Caco-2 (cell line): ENCODE measurements at regions not wholly inside any gene's neighbourhood (a gene's known extent, or its start where the extent isn't known, plus 50 kb on each side); places are given as distances from the start of the nearest gene placed in this dataset.

Experiments used
- BruUV-seq: library from RNA; stranded (reverse); fragments of 400-500 nt; replicated peaks from 2 replicates; lab custom pipeline; 2021; lab: Mats Ljungman, UMichigan
- CTCF ChIA-PET: fragments of 300-600 bp; sonication (Branson Sonifier 250); formaldehyde crosslinking; loops from one replicate; lab custom pipeline; 2022; ENCODE audit warnings: antibody characterized with exemption; lab: Charles Lee
- POLR2A ChIA-PET: fragments of 300-600 bp; sonication (Branson Sonifier 250); formaldehyde crosslinking; loops from one replicate; lab custom pipeline; 2022; ENCODE audit warnings: antibody characterized with exemption; lab: Charles Lee
- DNase-seq, 2 experiments: peaks; one replicate each; pipeline versions ENCODE4 v3.0.0 to v3.0.0-alpha.2; 2020 to 2022
- H3K27me3 ChIP-seq: replicated peaks from 2 replicates; pipeline ENCODE4 v1.6.0; 2011; ENCODE audit warnings: low read length; ENCODE audit not compliant: control insufficient read depth, insufficient read depth
- H3K36me3 ChIP-seq: 2 replicates; pipeline ENCODE4 v1.5.1; 2011; ENCODE audit warnings: low read length; ENCODE audit not compliant: control insufficient read depth, insufficient read depth
- H3K4me1 ChIP-seq: fragments of 250-450 bp; sonication (Bioruptor Pico); 2 replicates; pipeline ENCODE4 v1.5.1; 2020; ENCODE audit warnings: mild to moderate bottlenecking
- H3K4me3 ChIP-seq: 2 replicates; pipeline ENCODE4 v1.5.1; 2011; ENCODE audit warnings: low read depth, mild to moderate bottlenecking, control low read depth, low read length
- H3K9me3 ChIP-seq: fragments of 250-450 bp; sonication (Bioruptor Pico); 2 replicates; pipeline ENCODE4 v1.5.1; 2020; ENCODE audit warnings: mild to moderate bottlenecking, moderate library complexity
- H3K27ac Mint-ChIP-seq: one replicate; pipeline ENCODE4 v1.8.0; 2022; ENCODE audit warnings: mixed read lengths; ENCODE audit not compliant: unreplicated experiment
- H3K27me3 Mint-ChIP-seq: one replicate; pipeline ENCODE4 v1.8.0; 2022; ENCODE audit warnings: mixed read lengths; ENCODE audit not compliant: insufficient read depth, unreplicated experiment
- H3K36me3 Mint-ChIP-seq: one replicate; pipeline ENCODE4 v1.8.0; 2022; ENCODE audit warnings: mild to moderate bottlenecking, mixed read lengths; ENCODE audit not compliant: insufficient read depth, unreplicated experiment
- H3K4me1 Mint-ChIP-seq: one replicate; pipeline ENCODE4 v1.8.0; 2022; ENCODE audit warnings: low read depth, mixed read lengths; ENCODE audit not compliant: unreplicated experiment
- H3K4me3 Mint-ChIP-seq: one replicate; pipeline ENCODE4 v1.8.0; 2022; ENCODE audit warnings: mild to moderate bottlenecking, moderate library complexity, mixed read lengths; ENCODE audit not compliant: unreplicated experiment
- H3K9me3 Mint-ChIP-seq: one replicate; pipeline ENCODE4 v1.8.0; 2022; ENCODE audit warnings: mixed read lengths; ENCODE audit not compliant: unreplicated experiment
- intact Hi-C: fragments of 100-400 bp; cut with micrococcal nuclease; formaldehyde crosslinking; loops from one replicate; pipeline ENCODE4 v1.10.0; 2022; ENCODE audit not compliant: unreplicated experiment
- TF ChIP-seq, protein P1 (sequence below), 2 experiments: fragments of 200-600 bp in 1 of 2; IDR thresholded peaks; 1 replicate in 1 of 2; 2 replicates in 1 of 2; pipeline versions ENCODE4 v1.5.1 to v1.8.0; 2011 to 2022; ENCODE audit warnings: antibody characterized with exemption in 1 of 2, control low read depth in 1 of 2, inconsistent platforms in 1 of 2, low read depth in 1 of 2, low read length in 1 of 2, mild to moderate bottlenecking in 1 of 2, moderate library complexity in 1 of 2; ENCODE audit not compliant: insufficient read depth in 1 of 2, severe bottlenecking in 1 of 2, unreplicated experiment in 1 of 2

DNA sequence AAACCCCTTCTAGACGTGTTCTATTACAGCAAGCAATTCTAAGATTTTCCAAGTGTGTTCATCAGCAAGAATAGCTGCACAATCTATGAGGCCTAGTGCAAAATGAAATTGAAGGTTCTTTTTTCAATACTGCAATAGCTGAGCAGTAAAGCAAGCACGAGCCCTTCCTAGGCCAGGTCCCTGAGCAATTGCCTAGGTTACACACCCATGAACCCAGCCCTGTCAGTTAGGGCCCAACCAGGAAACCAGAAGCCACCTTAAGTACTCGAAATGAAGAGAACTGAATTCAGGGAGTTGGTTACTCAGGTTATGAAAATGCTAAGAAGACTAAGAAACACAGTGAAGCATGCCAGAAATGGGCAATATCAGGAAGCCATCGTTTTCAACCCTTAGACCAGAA lies 52.0 kb upstream of the VWC2 start:
- ChIA-PET POLR2A (no interaction called here), CTCF (no interaction called here)
- Histone ChIP-seq H3K9me3 (no peaks in the 10 kb centered on the region), H3K4me1 (no peaks in the 10 kb centered on the region), H3K4me3 (no peak overlapping the region), H3K36me3 (no peaks in the 10 kb centered on the region), H3K27me3 (no peaks in the 10 kb centered on the region)
- H3K36me3 Mint-ChIP-seq = no peaks in the 10 kb centered on the region
- H3K9me3 Mint-ChIP-seq = no peaks in the 10 kb centered on the region
- peaks cover 9% of the 10 kb centered on the region for H3K27me3 Mint-ChIP-seq
- H3K27ac Mint-ChIP-seq = no peak overlapping the region
- no peaks in the 10 kb centered on the region for H3K4me1 Mint-ChIP-seq
- no peak for DNase-seq
- no TSS peak for BruUV-seq
- TF ChIP-seq, protein P1, sequence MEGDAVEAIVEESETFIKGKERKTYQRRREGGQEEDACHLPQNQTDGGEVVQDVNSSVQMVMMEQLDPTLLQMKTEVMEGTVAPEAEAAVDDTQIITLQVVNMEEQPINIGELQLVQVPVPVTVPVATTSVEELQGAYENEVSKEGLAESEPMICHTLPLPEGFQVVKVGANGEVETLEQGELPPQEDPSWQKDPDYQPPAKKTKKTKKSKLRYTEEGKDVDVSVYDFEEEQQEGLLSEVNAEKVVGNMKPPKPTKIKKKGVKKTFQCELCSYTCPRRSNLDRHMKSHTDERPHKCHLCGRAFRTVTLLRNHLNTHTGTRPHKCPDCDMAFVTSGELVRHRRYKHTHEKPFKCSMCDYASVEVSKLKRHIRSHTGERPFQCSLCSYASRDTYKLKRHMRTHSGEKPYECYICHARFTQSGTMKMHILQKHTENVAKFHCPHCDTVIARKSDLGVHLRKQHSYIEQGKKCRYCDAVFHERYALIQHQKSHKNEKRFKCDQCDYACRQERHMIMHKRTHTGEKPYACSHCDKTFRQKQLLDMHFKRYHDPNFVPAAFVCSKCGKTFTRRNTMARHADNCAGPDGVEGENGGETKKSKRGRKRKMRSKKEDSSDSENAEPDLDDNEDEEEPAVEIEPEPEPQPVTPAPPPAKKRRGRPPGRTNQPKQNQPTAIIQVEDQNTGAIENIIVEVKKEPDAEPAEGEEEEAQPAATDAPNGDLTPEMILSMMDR (IDR thresholded peaks at IDR 0.05; ENCODE audit: insufficient read depth in 1 of 2, low read depth in 1 of 2, low read length in 1 of 2, severe bottlenecking in 1 of 2, unreplicated experiment in 1 of 2) = no peak
- intact Hi-C loops = no loop called here
- no peak overlapping the region for H3K4me3 Mint-ChIP-seq
